Mesenchymal stem cell (in vitro differentiated cells and primary cell): ENCODE measurements at regions not wholly inside any gene's neighbourhood (a gene's known extent, or its start where the extent isn't known, plus 50 kb on each side); places are given as distances from the start of the nearest gene placed in this dataset.

ENCODE experiments used
- DNase-seq: peaks from one replicate; pipeline ENCODE4 v3.0.0-alpha.2; 2013
- H2AFZ ChIP-seq: one replicate; pipeline ENCODE4 v1.6.1; 2013; ENCODE audit warnings: low read depth, mild to moderate bottlenecking, control low read depth, inconsistent platforms, low read length, moderate library complexity
- H2AK5ac ChIP-seq: 2 replicates; pipeline ENCODE4 v1.6.1; 2013; ENCODE audit warnings: low read length, moderate library complexity, mild to moderate bottlenecking, inconsistent platforms; ENCODE audit not compliant: severe bottlenecking
- H2BK120ac ChIP-seq: one replicate; pipeline ENCODE4 v1.6.1; 2013; ENCODE audit warnings: low read depth, mild to moderate bottlenecking, inconsistent platforms, low read length, moderate library complexity
- H2BK12ac ChIP-seq, 2 experiments: one replicate each; pipeline ENCODE4 v1.6.1; 2013; ENCODE audit warnings: inconsistent platforms in 2 of 2, low read length in 2 of 2, mild to moderate bottlenecking in 2 of 2, moderate library complexity in 2 of 2, control low read depth in 1 of 2
- H2BK15ac ChIP-seq: one replicate; pipeline ENCODE4 v1.6.1; 2013; ENCODE audit warnings: mild to moderate bottlenecking, low read depth, inconsistent platforms; ENCODE audit not compliant: poor library complexity, severe bottlenecking
- H2BK5ac ChIP-seq: 2 replicates; pipeline ENCODE4 v1.6.1; 2013; ENCODE audit warnings: low read depth, mild to moderate bottlenecking, low read length, control low read depth, inconsistent platforms; ENCODE audit not compliant: poor library complexity, severe bottlenecking
- H3K14ac ChIP-seq, 2 experiments: one replicate each; pipeline ENCODE4 v1.6.1; 2013; ENCODE audit warnings: inconsistent platforms in 2 of 2, low read length in 2 of 2, control low read depth in 1 of 2, mild to moderate bottlenecking in 1 of 2, moderate library complexity in 1 of 2
- H3K18ac ChIP-seq, 2 experiments: one replicate each; pipeline ENCODE4 v1.6.1; 2013; ENCODE audit warnings: inconsistent platforms in 2 of 2, low read length in 2 of 2, control low read depth in 1 of 2, low read depth in 1 of 2, mild to moderate bottlenecking in 1 of 2
- H3K23ac ChIP-seq, 2 experiments: one replicate each; pipeline ENCODE4 v1.6.1; 2013; ENCODE audit warnings: inconsistent platforms in 2 of 2, low read length in 2 of 2, mild to moderate bottlenecking in 2 of 2, moderate library complexity in 2 of 2, control low read depth in 1 of 2
- H3K27ac ChIP-seq: 2 replicates; pipeline ENCODE4 v1.5.1; 2013; ENCODE audit warnings: mild to moderate bottlenecking, moderate library complexity, low read length, control low read depth, inconsistent platforms; ENCODE audit not compliant: poor library complexity, severe bottlenecking
- H3K27me3 ChIP-seq, 2 experiments: 2 replicates each; pipeline versions ENCODE4 v1.6.1 to v1.7.0; 2013; ENCODE audit warnings: low read length in 2 of 2, mild to moderate bottlenecking in 2 of 2, moderate library complexity in 2 of 2, control low read depth in 1 of 2, inconsistent platforms in 1 of 2; ENCODE audit not compliant: control insufficient read depth in 1 of 2, insufficient read depth in 1 of 2
- H3K36me3 ChIP-seq, 2 experiments: 2 replicates each; pipeline versions ENCODE4 v1.6.1 to v1.7.0; 2013; ENCODE audit warnings: low read length in 2 of 2, control low read depth in 1 of 2, inconsistent platforms in 1 of 2, low read depth in 1 of 2, mild to moderate bottlenecking in 1 of 2; ENCODE audit not compliant: insufficient read depth in 2 of 2, control insufficient read depth in 1 of 2
- H3K4ac ChIP-seq, 2 experiments: one replicate each; pipeline ENCODE4 v1.6.1; 2013; ENCODE audit warnings: inconsistent platforms in 2 of 2, low read length in 2 of 2, mild to moderate bottlenecking in 2 of 2, moderate library complexity in 2 of 2, control low read depth in 1 of 2, low read depth in 1 of 2
- H3K4me1 ChIP-seq: 2 replicates; pipeline ENCODE4 v1.6.1; 2013; ENCODE audit warnings: low read depth, low read length, control low read depth; ENCODE audit not compliant: control insufficient read depth, insufficient read depth
- H3K4me2 ChIP-seq: 2 replicates; pipeline ENCODE4 v1.6.1; 2013; ENCODE audit warnings: low read length, mild to moderate bottlenecking, inconsistent platforms; ENCODE audit not compliant: poor library complexity, severe bottlenecking
- H3K4me3 ChIP-seq, 2 experiments: 2 replicates each; pipeline versions ENCODE4 v1.5.1 to v1.7.0; 2013; ENCODE audit warnings: low read length in 2 of 2, mild to moderate bottlenecking in 2 of 2, control low read depth in 1 of 2, low read depth in 1 of 2; ENCODE audit not compliant: insufficient read depth in 1 of 2
- H3K79me1 ChIP-seq: replicated peaks from 2 replicates; pipeline ENCODE4 v1.6.1; 2013; ENCODE audit warnings: mild to moderate bottlenecking, control low read depth, low read length, inconsistent platforms; ENCODE audit not compliant: poor library complexity, severe bottlenecking
- H3K9ac ChIP-seq: 2 replicates; pipeline ENCODE4 v1.7.0; 2013; ENCODE audit warnings: mild to moderate bottlenecking, low read length, moderate library complexity
- H3K9me3 ChIP-seq: 2 replicates; pipeline ENCODE4 v1.7.0; 2013; ENCODE audit warnings: mild to moderate bottlenecking, low read length; ENCODE audit not compliant: control insufficient read depth
- H4K8ac ChIP-seq: one replicate; pipeline ENCODE4 v1.6.1; 2013; ENCODE audit warnings: inconsistent platforms, mild to moderate bottlenecking, low read length, moderate library complexity
- H4K91ac ChIP-seq: one replicate; pipeline ENCODE4 v1.6.1; 2013; ENCODE audit warnings: mild to moderate bottlenecking, low read length, inconsistent platforms
- WGBS: methylation state at CpG from one replicate; pipeline ENCODE4 v1.1.7; 2013; ENCODE audit warnings: mixed read lengths; 5-methylcytosine and 5-hydroxymethylcytosine counted together

DNA sequence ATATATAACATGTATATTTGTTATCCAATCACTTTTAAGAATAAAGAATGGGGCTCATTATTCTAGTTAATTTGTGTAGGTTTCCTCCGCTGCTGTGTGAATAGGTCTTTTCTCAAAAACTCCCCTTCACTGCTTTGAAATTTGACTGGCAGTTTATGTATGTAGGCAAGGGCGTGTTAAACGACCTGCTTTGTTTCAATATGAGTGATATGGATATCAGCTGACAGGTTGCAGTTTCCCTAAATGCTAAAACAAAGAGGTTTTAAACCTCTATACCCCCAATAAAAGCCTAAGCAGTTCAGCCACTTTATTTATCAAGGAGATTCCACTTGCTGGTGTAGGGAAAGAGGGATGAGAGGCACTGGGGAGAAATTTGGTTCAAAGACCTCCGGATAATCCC, 159.6 kb downstream of the TMEM167A start:
- no peak overlapping the region for H3K4ac ChIP-seq
- H3K14ac ChIP-seq: no peak overlapping the region
- H2BK15ac ChIP-seq: no peak overlapping the region
- WGBS: 90% methylated on average over 1 of the region's 4 CpGs
- no peak overlapping the region for H4K8ac ChIP-seq
- H3K4me2 ChIP-seq: no peak overlapping the region
- H3K27ac ChIP-seq: no peak overlapping the region
- H2BK120ac ChIP-seq: no peak overlapping the region
- H2AK5ac ChIP-seq: no peak overlapping the region
- no peak overlapping the region for H3K9ac ChIP-seq
- H3K36me3 ChIP-seq: no peaks in the 10 kb centered on the region
- no peak overlapping the region for H2AFZ ChIP-seq
- H2BK5ac ChIP-seq: no peak overlapping the region
- no peak overlapping the region for H3K4me3 ChIP-seq
- peaks cover 0 to 6% of the 10 kb centered on the region in 2 experiments for H3K27me3 ChIP-seq
- no peak overlapping the region for H2BK12ac ChIP-seq
- no peak for DNase-seq
- H4K91ac ChIP-seq: no peak overlapping the region
- H3K4me1 ChIP-seq: peaks cover 1% of the 10 kb centered on the region
- H3K9me3 ChIP-seq: peaks cover 22% of the 10 kb centered on the region
- H3K79me1 ChIP-seq: no peaks in the 10 kb centered on the region
- H3K18ac ChIP-seq: no peak overlapping the region
- no peak overlapping the region for H3K23ac ChIP-seq

- Histone ChIP-seq H3K9ac (no peak overlapping the region), H3K79me1 (no peaks in the 10 kb centered on the region), H3K4me1 (no peaks in the 10 kb centered on the region), H3K14ac (no peak overlapping the region), H2AFZ (no peak overlapping the region), H3K9me3 (peaks cover 22% of the 10 kb centered on the region), H2BK120ac (no peak overlapping the region), H3K4me3 (no peak overlapping the region), H3K18ac (no peak overlapping the region), H3K36me3 (no peaks in the 10 kb centered on the region), H3K4ac (no peak overlapping the region), H4K8ac (no peak overlapping the region), H2BK12ac (no peak overlapping the region), H2BK5ac (no peak overlapping the region), H2AK5ac (no peak overlapping the region), H3K27me3 (no peaks in the 10 kb centered on the region), H4K91ac (no peak overlapping the region), H3K27ac (no peak overlapping the region), H2BK15ac (no peak overlapping the region), H3K23ac (no peak overlapping the region), H3K4me2 (no peak overlapping the region)
- DNase-seq: no peak
These were observed 163.2 kb downstream of the TMEM167A start for GRCh38 chr5:82913971-82914370.

GRCh38 chr5:82912462-82912861, 164.7 kb downstream of the TMEM167A start:
- Histone ChIP-seq H2BK15ac (no peak overlapping the region), H3K36me3 (no peaks in the 10 kb centered on the region), H2BK5ac (no peak overlapping the region), H2AK5ac (no peak overlapping the region), H3K9me3 (peaks cover 22% of the 10 kb centered on the region), H2BK12ac (no peak overlapping the region), H3K4me3 (no peak overlapping the region), H3K4me1 (no peaks in the 10 kb centered on the region), H4K8ac (no peak overlapping the region), H3K27me3 (no peaks in the 10 kb centered on the region), H3K9ac (no peak overlapping the region), H3K27ac (no peak overlapping the region), H2AFZ (no peak overlapping the region), H3K14ac (no peak overlapping the region), H4K91ac (no peak overlapping the region), H2BK120ac (no peak overlapping the region), H3K4me2 (no peak overlapping the region), H3K4ac (no peak overlapping the region), H3K79me1 (no peaks in the 10 kb centered on the region), H3K18ac (no peak overlapping the region), H3K23ac (no peak overlapping the region)
- WGBS: 70% methylated on average over 5 of the region's 5 CpGs
- no peak for DNase-seq

DNA sequence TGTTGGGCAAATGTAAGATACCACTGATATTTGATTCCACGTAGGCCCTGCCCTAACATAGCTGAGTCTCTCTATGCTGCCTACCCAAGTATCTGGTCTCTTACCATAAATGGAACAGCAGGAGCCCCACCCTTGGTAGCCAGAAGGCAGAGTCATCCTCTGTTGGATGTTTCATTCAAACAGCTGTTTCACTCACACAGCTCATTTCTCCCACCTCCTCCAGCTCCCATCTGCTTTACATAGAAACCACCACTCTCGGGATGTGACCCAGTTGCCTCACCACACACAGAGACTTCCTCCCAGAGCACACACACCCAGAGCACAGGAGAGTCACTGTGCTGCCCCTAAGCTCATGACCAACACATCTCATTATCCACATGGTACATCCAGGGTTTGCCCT, 165.3 kb downstream of the TMEM167A start:
- no peaks in the 10 kb centered on the region for H3K36me3 ChIP-seq

More for the DNA sequence above, 165.3 kb downstream of the TMEM167A start:
- Histone ChIP-seq H2AK5ac (no peak overlapping the region), H3K4me3 (no peak overlapping the region), H3K79me1 (no peaks in the 10 kb centered on the region), H3K4ac (no peak overlapping the region), H2BK5ac (no peak overlapping the region), H3K27me3 (no peaks in the 10 kb centered on the region), H4K91ac (no peak overlapping the region), H2BK12ac (no peak overlapping the region), H3K18ac (no peak overlapping the region), H3K9ac (no peak overlapping the region), H3K27ac (no peak overlapping the region), H3K14ac (no peak overlapping the region), H2BK15ac (no peak overlapping the region), H4K8ac (no peak overlapping the region), H2AFZ (no peak overlapping the region), H3K9me3 (peaks cover 19% of the 10 kb centered on the region), H3K4me1 (no peaks in the 10 kb centered on the region), H2BK120ac (no peak overlapping the region), H3K23ac (no peak overlapping the region), H3K4me2 (no peak overlapping the region)
- 95% methylated on average over 2 of the region's 2 CpGs for WGBS
- DNase-seq: no peak
